ENCODE measurements at regions not wholly inside any gene's neighbourhood (a gene's known extent, or its start where the extent isn't known, plus 50 kb on each side); places are given as distances from the start of the nearest gene placed in this dataset.
"Not testable (repeated sequence)": the region's sequence is repeated elsewhere in the genome, so short reads cannot be mapped to it uniquely, and the experiment has no call there.

DNA sequence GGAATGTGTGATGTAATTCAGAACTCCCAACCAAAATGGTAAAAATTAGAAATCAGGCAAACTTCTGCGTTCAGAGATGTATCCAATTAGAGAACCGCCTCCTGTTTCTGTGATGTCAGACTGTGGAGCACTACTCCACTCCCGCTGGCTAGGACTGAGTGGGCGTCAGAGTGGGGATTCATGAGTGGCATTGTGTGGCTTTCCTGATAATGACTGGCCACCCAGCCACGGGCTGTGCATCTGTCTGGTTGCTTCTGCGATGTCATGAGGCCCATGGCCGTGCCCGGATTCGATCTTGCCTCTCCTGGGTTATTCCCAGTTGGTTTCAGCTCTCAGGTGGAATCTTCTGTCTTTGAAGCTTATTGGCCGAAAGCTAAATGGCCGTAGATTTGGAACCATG lies 87.1 kb upstream of the KCNA1 start:
- intact Hi-C loops (cut with micrococcal nuclease), result loop anchor here (10.0 kb wide), 1 partner anchor 1098 kb away; no protein-coding TSS in a partner anchor

- intact Hi-C loops (cut with micrococcal nuclease), result loop anchor here (10.0 kb wide), 1 partner anchor 1100 kb away; no protein-coding TSS in a partner anchor
These were observed 85.3 kb upstream of the KCNA1 start for GRCh38 chr12:4824380-4824779.

- intact Hi-C loops (cut with micrococcal nuclease), result loop anchor here (5.0 to 10.0 kb wide), 2 partner anchors 568 to 1100 kb away; no protein-coding TSS in a partner anchor
These were observed 84.5 kb upstream of the KCNA1 start for GRCh38 chr12:4825011-4825858.

DNA sequence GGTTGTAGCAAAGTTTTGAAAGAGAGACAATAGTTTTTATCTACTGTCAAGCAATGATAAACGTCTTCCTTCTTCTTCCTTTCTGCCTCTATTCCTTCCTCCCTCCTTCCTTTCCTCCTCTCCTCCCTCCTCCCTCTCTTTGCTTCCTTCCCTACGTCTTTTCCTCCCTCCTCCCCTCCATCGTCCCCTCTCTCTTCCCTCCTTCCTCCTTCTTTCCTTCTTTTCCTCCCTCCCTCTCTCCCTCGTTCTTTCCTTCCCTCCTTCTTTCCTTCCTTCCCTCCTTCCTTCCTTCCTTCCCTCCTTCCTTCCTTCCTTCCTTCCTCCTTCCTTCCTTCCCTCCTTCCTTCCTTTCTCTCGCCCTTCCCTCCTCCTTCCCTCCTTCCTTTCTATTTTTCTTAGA lies 82.8 kb upstream of the KCNA1 start:
- intact Hi-C loops (cut with micrococcal nuclease), result loop anchor here (5.0 to 10.0 kb wide), 2 partner anchors 570 to 1102 kb away; no protein-coding TSS in a partner anchor

DNA sequence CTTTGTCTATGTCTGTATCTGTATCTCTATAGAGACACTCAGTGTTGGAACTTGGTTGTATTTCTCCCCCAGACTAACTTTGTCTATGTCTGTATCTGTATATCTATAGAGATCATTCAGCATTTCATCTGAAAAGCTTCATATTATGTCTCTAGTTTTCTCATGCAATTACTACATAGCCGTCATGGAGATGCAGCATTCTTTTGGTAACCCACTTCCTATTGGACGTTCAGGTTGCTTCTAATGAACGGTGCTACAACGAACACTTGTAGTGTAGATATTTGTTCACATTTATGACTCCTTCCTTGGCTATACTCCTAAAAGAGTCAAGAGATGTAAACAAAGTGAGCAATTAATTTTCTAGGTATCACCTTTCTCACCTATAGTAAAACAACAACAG lies 81.5 kb upstream of the KCNA1 start:
- intact Hi-C loops (cut with micrococcal nuclease), result loop anchor here (2.0 to 10.0 kb wide), 6 partner anchors 21 to 1103 kb away; partner anchors contain the start of genes AKAP3, NDUFA9, PARP11 and RAD51AP1

DNA sequence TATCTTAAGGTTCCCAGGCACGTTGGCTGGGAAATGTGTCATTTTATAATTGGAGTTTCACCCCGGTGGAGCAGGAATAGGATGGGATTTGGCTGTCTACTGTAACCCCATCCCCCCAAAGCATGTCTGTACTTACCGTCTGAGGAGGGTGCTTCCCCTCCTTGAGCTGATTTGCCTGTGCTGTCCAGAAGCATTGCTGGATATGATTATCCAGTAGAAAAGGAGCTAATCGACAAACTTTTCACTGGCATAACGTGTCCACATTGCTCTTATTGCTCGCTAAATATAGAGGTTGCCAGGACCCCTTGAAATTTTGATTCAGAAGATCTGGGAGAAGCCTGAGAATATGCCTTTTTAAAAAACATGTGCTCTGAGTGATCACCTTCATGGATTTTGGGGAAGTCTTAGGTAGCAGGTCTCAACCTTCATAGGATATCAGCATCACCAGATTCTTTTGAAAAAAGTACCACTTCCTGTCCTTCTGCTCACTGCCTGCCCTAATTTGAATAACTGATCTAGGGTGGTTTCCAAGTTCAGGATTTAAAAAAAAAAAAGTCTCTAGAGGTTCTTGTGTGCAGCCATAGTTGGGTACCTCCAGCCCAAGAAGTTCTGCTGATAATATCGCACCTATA lies 80.4 kb upstream of the KCNA1 start:
- intact Hi-C loops (cut with micrococcal nuclease), result loop anchor here (1.0 to 10.0 kb wide), 9 partner anchors 22 to 1104 kb away; partner anchors contain the start of genes AKAP3, NDUFA9, PARP11 and RAD51AP1

DNA sequence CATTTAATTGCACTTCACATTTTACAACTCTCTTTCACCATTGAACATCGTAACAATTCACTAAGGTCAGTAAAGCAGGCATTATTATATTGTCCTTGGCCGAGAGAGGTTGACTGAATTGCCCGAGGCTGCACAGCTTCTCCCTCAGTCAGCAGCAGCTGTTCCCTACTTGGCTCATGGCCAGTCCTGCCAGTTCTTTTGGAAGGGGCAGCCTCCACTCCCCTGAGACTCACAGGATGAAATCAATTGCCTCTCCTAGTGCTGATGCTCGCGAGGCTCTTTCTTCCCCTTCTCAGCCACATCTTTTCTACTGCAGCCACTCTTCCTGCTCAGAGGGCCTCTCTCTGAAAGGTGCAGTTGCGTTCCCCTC lies 79.9 kb upstream of the KCNA1 start:
- intact Hi-C loops (cut with micrococcal nuclease), result loop anchor here (1.0 to 10.0 kb wide), 9 partner anchors 23 to 1105 kb away; partner anchors contain the start of genes AKAP3, NDUFA9, PARP11 and RAD51AP1

- intact Hi-C loops (cut with micrococcal nuclease), result no loop called here
These were observed 79.0 kb upstream of the KCNA1 start for GRCh38 chr12:4830556-4831210.

GRCh38 chr12:4833053-4833452 lies 76.7 kb upstream of the KCNA1 start:
- intact Hi-C loops (cut with micrococcal nuclease), result no loop called here

DNA sequence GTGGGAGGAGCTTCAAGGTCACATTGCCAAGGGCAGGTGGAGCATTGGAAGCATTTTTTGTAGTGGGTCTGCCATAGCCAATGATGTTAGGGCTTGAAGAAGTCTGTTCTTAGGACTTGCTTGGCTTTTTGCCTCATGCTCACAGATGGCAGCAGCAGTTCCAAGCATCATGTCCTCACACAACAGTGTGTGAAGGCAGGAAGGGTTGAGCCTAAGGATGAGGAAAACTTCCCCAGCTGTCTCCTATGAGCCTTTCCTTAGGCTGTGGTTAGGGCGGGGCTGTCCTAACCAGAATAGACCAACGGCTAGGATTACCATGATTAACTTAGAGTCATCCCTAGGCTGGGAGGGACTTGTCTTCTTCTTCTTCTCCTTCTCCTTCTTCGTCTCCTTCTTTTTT lies 76.2 kb upstream of the KCNA1 start:
- intact Hi-C loops (cut with micrococcal nuclease), result no loop called here

GRCh38 chr12:4842401-4842800 lies 67.3 kb upstream of the KCNA1 start:
- intact Hi-C loops (cut with micrococcal nuclease), result not testable (repeated sequence)

- intact Hi-C loops (cut with micrococcal nuclease), result no loop called here
These were observed 65.8 kb upstream of the KCNA1 start for GRCh38 chr12:4843907-4844306.

DNA sequence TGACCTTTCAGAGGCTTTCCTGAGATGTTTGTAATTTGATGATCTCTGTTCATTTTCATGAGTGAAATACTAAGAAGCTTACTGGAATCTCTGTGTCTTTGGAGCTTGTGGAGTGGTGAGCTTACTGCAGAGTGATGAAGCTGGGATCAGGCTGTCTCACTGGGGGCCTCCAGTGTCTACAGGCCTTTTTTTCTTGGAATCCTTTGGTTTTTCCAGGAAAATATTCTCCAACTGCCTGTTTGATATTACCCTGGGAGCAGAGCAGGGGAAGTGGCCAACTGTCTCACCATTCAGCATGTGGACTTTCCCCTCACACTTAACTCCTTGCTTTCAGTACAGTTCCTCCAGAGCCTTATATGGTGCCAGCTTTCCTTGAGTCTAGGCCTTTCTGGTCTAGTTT lies 62.0 kb upstream of the KCNA1 start:
- intact Hi-C loops (cut with micrococcal nuclease), result no loop called here

DNA sequence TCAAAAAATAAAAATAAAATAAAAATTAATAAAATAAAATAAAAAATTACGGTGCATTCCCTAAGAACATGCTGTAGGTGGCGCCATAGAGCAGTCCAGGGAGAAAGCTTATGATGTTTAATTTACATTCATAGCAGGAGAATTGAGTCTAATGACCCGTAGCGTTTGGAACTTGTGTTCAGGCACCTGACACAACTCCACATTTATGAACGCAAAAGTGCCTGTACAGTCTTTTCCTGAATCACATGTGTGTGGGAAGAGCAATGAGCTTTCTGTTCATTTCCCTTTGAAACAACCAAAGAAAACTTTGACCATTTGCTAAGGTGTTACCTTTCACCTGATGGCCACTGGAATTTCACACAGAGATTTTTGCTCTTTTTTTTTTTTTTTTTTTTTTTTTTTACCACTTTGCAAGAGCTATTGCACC lies 60.6 kb upstream of the KCNA1 start:
- intact Hi-C loops (cut with micrococcal nuclease), result no loop called here

- intact Hi-C loops (cut with micrococcal nuclease), result no loop called here
These were observed 59.8 kb upstream of the KCNA1 start for GRCh38 chr12:4849795-4850345.

DNA sequence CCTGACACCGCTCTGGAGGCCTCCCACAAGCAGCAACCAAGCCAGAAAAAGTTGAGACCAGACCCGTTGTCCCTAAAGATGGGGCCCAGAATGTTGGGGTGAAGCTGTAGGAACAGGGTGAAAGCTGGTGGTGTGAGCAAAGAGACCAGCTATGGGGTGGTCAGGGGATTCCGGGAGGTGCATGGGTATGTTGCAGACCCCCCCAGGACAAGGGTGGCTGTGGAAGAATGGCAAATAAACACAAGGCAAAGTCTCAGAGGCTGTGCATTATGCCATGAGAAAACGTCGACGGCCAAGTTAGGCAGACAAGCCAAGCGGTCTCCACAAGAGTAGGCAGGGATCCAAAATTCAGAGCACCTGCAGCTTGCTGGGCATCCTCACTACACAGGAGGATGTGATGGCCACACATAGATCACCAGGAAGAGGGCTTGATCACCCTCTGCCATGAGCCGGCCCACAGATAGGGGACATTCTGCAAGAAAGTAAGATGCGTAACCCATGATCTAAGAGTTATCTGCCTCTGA lies 58.8 kb upstream of the KCNA1 start:
- intact Hi-C loops (cut with micrococcal nuclease), result no loop called here

GRCh38 chr12:4852308-4852707 lies 57.4 kb upstream of the KCNA1 start:
- intact Hi-C loops (cut with micrococcal nuclease), result no loop called here

- intact Hi-C loops (cut with micrococcal nuclease), result no loop called here
These were observed 56.8 kb upstream of the KCNA1 start for GRCh38 chr12:4852911-4853310.

DNA sequence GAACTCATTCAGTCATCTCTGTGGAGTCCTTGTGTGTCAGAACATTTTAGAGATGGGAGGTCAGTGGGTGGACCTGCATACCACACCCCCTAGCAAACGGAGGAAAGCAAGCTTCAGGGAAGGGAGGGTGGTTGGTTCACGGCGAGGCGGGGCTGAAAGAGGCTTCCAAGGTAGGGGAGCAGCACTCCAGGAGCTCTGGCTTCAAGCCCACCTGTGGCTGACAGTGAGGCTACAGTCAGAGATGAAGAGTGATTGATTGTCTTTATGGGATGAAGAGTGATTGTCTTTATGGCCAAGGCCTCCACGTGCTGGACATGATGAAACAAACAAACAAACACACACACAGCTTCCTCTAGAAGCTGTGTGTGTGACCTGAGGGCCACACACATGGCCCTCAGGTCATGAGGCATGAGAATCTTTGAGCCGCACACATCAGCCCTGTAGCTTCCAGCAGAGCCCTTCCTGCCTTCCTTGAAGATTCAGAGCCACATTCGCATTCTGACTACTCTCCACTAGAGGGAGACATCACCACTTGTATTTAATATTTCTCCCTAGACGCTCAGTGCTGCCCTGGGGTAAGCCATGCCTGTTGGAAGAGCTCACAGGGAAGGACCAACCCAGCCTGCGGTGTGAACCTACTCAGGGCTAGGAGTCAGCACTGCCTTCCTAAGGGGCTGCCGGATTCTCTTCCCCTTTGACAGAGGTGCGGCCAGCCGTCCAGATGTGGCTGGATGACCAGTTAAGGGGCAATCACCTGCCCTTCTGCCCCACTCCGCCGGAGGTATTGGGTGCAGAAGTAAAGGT lies 54.4 kb upstream of the KCNA1 start:
- intact Hi-C loops (cut with micrococcal nuclease), result loop anchor here (1.0 to 2.0 kb wide), 2 partner anchors 55 to 251 kb away; no protein-coding TSS in a partner anchor

GRCh38 chr12:4856596-4856995 lies 53.1 kb upstream of the KCNA1 start:
- intact Hi-C loops (cut with micrococcal nuclease), result loop anchor here (2.0 kb wide), 1 partner anchor 40 kb away; no protein-coding TSS in a partner anchor

Data from T-helper 1 cell treated with Interleukin-12 subunit alpha and Interleukin-12 subunit beta and Interleukin-4 antibody, amounts not matched to agents 30 ng/mL and 1 ng/mL, for 36 hours (primary cell).